GM12878 (cell line): ENCODE measurements at regions not wholly inside any gene's neighbourhood (a gene's known extent, or its start where the extent isn't known, plus 50 kb on each side); places are given as distances from the start of the nearest gene placed in this dataset.

ENCODE experiments used
- ATAC-seq: fragments of 200-7000 bp; cut with Tn5 transposase; 3 replicates; pipeline ENCODE4 v1.9.1; 2020; ENCODE audit warnings: mild to moderate bottlenecking, moderate library complexity
- BruUV-seq: library from RNA; stranded (reverse); fragments of 400-500 nt; replicated peaks from 2 replicates; lab custom pipeline; 2021; lab: Mats Ljungman, UMichigan
- CTCF ChIA-PET: fragments of 300-600 bp; sonication (Branson Sonifier 250); formaldehyde crosslinking; extraction: SDS; loops from one replicate; lab custom pipeline; 2021; ENCODE audit warnings: inconsistent platforms; lab: Yijun Ruan, JAX
- POLR2A ChIA-PET: fragments of 350-600 bp; formaldehyde crosslinking; extraction: SDS; loops from one replicate; lab custom pipeline; 2021; ENCODE audit warnings: inconsistent platforms; lab: Charles Lee
- RAD21 ChIA-PET: fragments of 300-600 bp; sonication (Branson Sonifier 250); formaldehyde crosslinking; loops from one replicate; lab custom pipeline; 2023; ENCODE audit warnings: antibody characterized with exemption; ENCODE audit not compliant: unreplicated experiment; lab: Charles Lee
- SMC1A ChIA-PET: fragments of 300-600 bp; sonication (Branson Sonifier 250); formaldehyde crosslinking; loops from one replicate; lab custom pipeline; 2023; ENCODE audit not compliant: unreplicated experiment, uncharacterized antibody; lab: Charles Lee
- DNase-seq: peaks from one replicate; pipeline ENCODE4 v3.0.0-alpha.2; 2011; ENCODE audit warnings: low read depth, low spot score
- FAIRE-seq: peaks from 3 replicates; lab custom pipeline; 2011; peaks lifted over from hg19 to GRCh38; lab: Jason Lieb, UNC
- H2AFZ ChIP-seq: 2 replicates; pipeline ENCODE4 v1.6.0; 2011; ENCODE audit warnings: low read depth, low read length, control low read depth; ENCODE audit not compliant: control insufficient read depth
- H3K27ac ChIP-seq: 2 replicates; pipeline ENCODE4 v1.5.1; 2011; ENCODE audit warnings: control low read depth; ENCODE audit not compliant: control insufficient read depth, insufficient read depth
- H3K27me3 ChIP-seq, 2 experiments: replicated peaks in 1 of 2; 2 replicates each; pipeline versions ENCODE4 v1.6.0 to v1.6.1; 2011; ENCODE audit warnings: low read length in 1 of 2; ENCODE audit not compliant: control insufficient read depth in 2 of 2, insufficient read depth in 2 of 2
- H3K36me3 ChIP-seq, 2 experiments: 2 replicates each; pipeline ENCODE4 v1.5.1; 2011; ENCODE audit warnings: low read length in 1 of 2; ENCODE audit not compliant: control insufficient read depth in 2 of 2, insufficient read depth in 2 of 2
- H3K4me1 ChIP-seq: 2 replicates; pipeline ENCODE4 v1.6.1; 2011; ENCODE audit warnings: mild to moderate bottlenecking, low read length, moderate library complexity, mixed read lengths; ENCODE audit not compliant: control insufficient read depth, insufficient read depth
- H3K4me2 ChIP-seq: 2 replicates; pipeline ENCODE4 v1.6.0; 2011; ENCODE audit warnings: control low read depth; ENCODE audit not compliant: control insufficient read depth, insufficient read depth
- H3K4me3 ChIP-seq: fragments of 200-600 bp; sonication (generic); 2 replicates; pipeline ENCODE4 v1.5.1; 2016
- H3K79me2 ChIP-seq: 2 replicates; pipeline ENCODE4 v1.6.0; 2011; ENCODE audit warnings: low read length; ENCODE audit not compliant: control insufficient read depth, insufficient read depth
- H3K9ac ChIP-seq: 2 replicates; pipeline ENCODE4 v1.8.0; 2011; ENCODE audit warnings: low read length, control low read depth, mixed read lengths; ENCODE audit not compliant: control insufficient read depth, insufficient read depth
- H3K9me3 ChIP-seq: replicated peaks from 3 replicates; pipeline ENCODE4 v1.5.1; 2011; ENCODE audit warnings: mild to moderate bottlenecking, low read length; ENCODE audit not compliant: control insufficient read depth, insufficient read depth
- H4K20me1 ChIP-seq: 2 replicates; pipeline ENCODE4 v1.6.0; 2011; ENCODE audit not compliant: control insufficient read depth, insufficient read depth
- CREB1 ChIP-seq: IDR thresholded peaks from 2 replicates; pipeline ENCODE4 v1.6.1; 2012; ENCODE audit warnings: low read depth, mild to moderate bottlenecking, inconsistent platforms
- DPF2 ChIP-seq: fragments of 450-650 bp; IDR thresholded peaks from 2 replicates; pipeline ENCODE4 v1.6.1; 2017; ENCODE audit warnings: mild to moderate bottlenecking
- HDAC6 ChIP-seq: fragments of 200-600 bp; sonication (generic); IDR thresholded peaks from one replicate; pipeline ENCODE4 v1.8.0; 2017; ENCODE audit warnings: antibody characterized with exemption; ENCODE audit not compliant: unreplicated experiment
- SMC3 ChIP-seq: IDR thresholded peaks from 2 replicates; pipeline ENCODE4 v1.6.1; 2011; ENCODE audit warnings: low read length, improper control_type of control experiment, borderline replicate concordance
- TCF7 ChIP-seq: IDR thresholded peaks from 2 replicates; pipeline ENCODE4 v1.6.1; 2014; ENCODE audit warnings: antibody characterized with exemption, borderline replicate concordance
- YBX1 ChIP-seq: fragments of 450-650 bp; IDR thresholded peaks from 2 replicates; pipeline ENCODE4 v1.6.1; 2016; ENCODE audit warnings: antibody characterized with exemption
- ZNF622 ChIP-seq: fragments of 450-650 bp; IDR thresholded peaks from 2 replicates; pipeline ENCODE4 v1.6.1; 2017; ENCODE audit warnings: mild to moderate bottlenecking, inconsistent platforms
- WGBS: methylation state at CpG from one replicate; pipeline ENCODE4 v1.1.6; 2016; ENCODE audit warnings: low lambda C conversion rate; ENCODE audit not compliant: insufficient replicate concordance, insufficient coverage; ENCODE audit errors: missing lambda C conversion rate; 5-methylcytosine and 5-hydroxymethylcytosine counted together
- in situ Hi-C: fragments of 300-500 bp; cut with MboI; formaldehyde crosslinking; loops from 9 replicates; pipeline ENCODE4 v1.14.3; 2018; ENCODE audit warnings: mixed read lengths
- intact Hi-C: fragments of 100-400 bp; cut with micrococcal nuclease; formaldehyde crosslinking; loops from one replicate; pipeline ENCODE4 v1.14.2; 2022; ENCODE audit not compliant: unreplicated experiment
- TF ChIP-seq, protein P1 (sequence below): fragments of 450-650 bp; IDR thresholded peaks from 2 replicates; pipeline ENCODE4 v1.6.1; 2017; ENCODE audit warnings: mild to moderate bottlenecking, low read depth, inconsistent platforms; ENCODE audit not compliant: poor library complexity, severe bottlenecking
- TF ChIP-seq, protein P2 (sequence below): IDR thresholded peaks from 2 replicates; pipeline ENCODE4 v1.6.1; 2011; ENCODE audit warnings: low read depth, low read length, improper control_type of control experiment, borderline replicate concordance
- TF ChIP-seq, protein P3 (sequence below): fragments of 450-650 bp; IDR thresholded peaks from 2 replicates; pipeline ENCODE4 v1.6.1; 2017; ENCODE audit warnings: mild to moderate bottlenecking
- TF ChIP-seq, protein P4 (sequence below): IDR thresholded peaks from 2 replicates; pipeline ENCODE4 v1.6.1; 2012; ENCODE audit warnings: mild to moderate bottlenecking, low read depth, low read length
- TF ChIP-seq, protein P5 (sequence below): fragments of 150-350 bp; IDR thresholded peaks from 2 replicates; pipeline ENCODE4 v1.6.1; 2016; ENCODE audit warnings: low read depth, low read length

- POLR2A ChIA-PET = interaction anchor here (0.6 kb wide), 1 partner anchor 249 kb away, joined by 3 read pairs; no protein-coding TSS in a partner anchor
- DNase-seq (no peak), ATAC-seq (no peak), FAIRE-seq (no peak)
- no peak overlapping the region for H3K4me2 ChIP-seq
- no peaks in the 10 kb centered on the region for H3K36me3 ChIP-seq
- H3K9me3 ChIP-seq = no peaks in the 10 kb centered on the region
- SMC1A ChIA-PET = interaction anchor here (0.7 to 1.6 kb wide), 4 partner anchors 12 to 78 kb away, joined by 3 to 4 read pairs (median 3); no protein-coding TSS in a partner anchor
- H3K4me3 ChIP-seq = no peak overlapping the region
- no peaks in the 10 kb centered on the region for H3K4me1 ChIP-seq
- H3K27ac ChIP-seq = no peak overlapping the region
- whole genome bisulfite sequencing = 51% methylated on average over 18 of the region's 18 CpGs
- intact Hi-C loops (no loop called here), in situ Hi-C loops (no loop called here)
- RAD21 ChIA-PET = no interaction called here
- H3K9ac ChIP-seq = no peak overlapping the region
- no peaks in the 10 kb centered on the region for H3K79me2 ChIP-seq
- no peak overlapping the region for H2AFZ ChIP-seq
- CTCF ChIA-PET = interaction anchor here (0.6 to 1.8 kb wide), 5 partner anchors 14 to 282 kb away, joined by 3 to 6 read pairs (median 4); no protein-coding TSS in a partner anchor
- no TSS peak for BruUV-seq
- H4K20me1 ChIP-seq = no peaks in the 10 kb centered on the region
- H3K27me3 ChIP-seq = no peaks in the 10 kb centered on the region
- TF ChIP-seq TCF7 (no peak), ZNF622 (no peak), HDAC6 (no peak), SMC3 (no peak), YBX1 (no peak), CREB1 (no peak), DPF2 (no peak)
- TF ChIP-seq, protein P1, sequence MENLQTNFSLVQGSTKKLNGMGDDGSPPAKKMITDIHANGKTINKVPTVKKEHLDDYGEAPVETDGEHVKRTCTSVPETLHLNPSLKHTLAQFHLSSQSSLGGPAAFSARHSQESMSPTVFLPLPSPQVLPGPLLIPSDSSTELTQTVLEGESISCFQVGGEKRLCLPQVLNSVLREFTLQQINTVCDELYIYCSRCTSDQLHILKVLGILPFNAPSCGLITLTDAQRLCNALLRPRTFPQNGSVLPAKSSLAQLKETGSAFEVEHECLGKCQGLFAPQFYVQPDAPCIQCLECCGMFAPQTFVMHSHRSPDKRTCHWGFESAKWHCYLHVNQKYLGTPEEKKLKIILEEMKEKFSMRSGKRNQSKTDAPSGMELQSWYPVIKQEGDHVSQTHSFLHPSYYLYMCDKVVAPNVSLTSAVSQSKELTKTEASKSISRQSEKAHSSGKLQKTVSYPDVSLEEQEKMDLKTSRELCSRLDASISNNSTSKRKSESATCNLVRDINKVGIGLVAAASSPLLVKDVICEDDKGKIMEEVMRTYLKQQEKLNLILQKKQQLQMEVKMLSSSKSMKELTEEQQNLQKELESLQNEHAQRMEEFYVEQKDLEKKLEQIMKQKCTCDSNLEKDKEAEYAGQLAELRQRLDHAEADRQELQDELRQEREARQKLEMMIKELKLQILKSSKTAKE = no peak
- TF ChIP-seq, protein P2, sequence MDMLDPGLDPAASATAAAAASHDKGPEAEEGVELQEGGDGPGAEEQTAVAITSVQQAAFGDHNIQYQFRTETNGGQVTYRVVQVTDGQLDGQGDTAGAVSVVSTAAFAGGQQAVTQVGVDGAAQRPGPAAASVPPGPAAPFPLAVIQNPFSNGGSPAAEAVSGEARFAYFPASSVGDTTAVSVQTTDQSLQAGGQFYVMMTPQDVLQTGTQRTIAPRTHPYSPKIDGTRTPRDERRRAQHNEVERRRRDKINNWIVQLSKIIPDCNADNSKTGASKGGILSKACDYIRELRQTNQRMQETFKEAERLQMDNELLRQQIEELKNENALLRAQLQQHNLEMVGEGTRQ = no peak
- TF ChIP-seq, protein P3, sequence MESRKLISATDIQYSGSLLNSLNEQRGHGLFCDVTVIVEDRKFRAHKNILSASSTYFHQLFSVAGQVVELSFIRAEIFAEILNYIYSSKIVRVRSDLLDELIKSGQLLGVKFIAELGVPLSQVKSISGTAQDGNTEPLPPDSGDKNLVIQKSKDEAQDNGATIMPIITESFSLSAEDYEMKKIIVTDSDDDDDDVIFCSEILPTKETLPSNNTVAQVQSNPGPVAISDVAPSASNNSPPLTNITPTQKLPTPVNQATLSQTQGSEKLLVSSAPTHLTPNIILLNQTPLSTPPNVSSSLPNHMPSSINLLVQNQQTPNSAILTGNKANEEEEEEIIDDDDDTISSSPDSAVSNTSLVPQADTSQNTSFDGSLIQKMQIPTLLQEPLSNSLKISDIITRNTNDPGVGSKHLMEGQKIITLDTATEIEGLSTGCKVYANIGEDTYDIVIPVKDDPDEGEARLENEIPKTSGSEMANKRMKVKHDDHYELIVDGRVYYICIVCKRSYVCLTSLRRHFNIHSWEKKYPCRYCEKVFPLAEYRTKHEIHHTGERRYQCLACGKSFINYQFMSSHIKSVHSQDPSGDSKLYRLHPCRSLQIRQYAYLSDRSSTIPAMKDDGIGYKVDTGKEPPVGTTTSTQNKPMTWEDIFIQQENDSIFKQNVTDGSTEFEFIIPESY = no peak
- TF ChIP-seq, protein P4, sequence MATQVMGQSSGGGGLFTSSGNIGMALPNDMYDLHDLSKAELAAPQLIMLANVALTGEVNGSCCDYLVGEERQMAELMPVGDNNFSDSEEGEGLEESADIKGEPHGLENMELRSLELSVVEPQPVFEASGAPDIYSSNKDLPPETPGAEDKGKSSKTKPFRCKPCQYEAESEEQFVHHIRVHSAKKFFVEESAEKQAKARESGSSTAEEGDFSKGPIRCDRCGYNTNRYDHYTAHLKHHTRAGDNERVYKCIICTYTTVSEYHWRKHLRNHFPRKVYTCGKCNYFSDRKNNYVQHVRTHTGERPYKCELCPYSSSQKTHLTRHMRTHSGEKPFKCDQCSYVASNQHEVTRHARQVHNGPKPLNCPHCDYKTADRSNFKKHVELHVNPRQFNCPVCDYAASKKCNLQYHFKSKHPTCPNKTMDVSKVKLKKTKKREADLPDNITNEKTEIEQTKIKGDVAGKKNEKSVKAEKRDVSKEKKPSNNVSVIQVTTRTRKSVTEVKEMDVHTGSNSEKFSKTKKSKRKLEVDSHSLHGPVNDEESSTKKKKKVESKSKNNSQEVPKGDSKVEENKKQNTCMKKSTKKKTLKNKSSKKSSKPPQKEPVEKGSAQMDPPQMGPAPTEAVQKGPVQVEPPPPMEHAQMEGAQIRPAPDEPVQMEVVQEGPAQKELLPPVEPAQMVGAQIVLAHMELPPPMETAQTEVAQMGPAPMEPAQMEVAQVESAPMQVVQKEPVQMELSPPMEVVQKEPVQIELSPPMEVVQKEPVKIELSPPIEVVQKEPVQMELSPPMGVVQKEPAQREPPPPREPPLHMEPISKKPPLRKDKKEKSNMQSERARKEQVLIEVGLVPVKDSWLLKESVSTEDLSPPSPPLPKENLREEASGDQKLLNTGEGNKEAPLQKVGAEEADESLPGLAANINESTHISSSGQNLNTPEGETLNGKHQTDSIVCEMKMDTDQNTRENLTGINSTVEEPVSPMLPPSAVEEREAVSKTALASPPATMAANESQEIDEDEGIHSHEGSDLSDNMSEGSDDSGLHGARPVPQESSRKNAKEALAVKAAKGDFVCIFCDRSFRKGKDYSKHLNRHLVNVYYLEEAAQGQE = no peak
- TF ChIP-seq, protein P5, sequence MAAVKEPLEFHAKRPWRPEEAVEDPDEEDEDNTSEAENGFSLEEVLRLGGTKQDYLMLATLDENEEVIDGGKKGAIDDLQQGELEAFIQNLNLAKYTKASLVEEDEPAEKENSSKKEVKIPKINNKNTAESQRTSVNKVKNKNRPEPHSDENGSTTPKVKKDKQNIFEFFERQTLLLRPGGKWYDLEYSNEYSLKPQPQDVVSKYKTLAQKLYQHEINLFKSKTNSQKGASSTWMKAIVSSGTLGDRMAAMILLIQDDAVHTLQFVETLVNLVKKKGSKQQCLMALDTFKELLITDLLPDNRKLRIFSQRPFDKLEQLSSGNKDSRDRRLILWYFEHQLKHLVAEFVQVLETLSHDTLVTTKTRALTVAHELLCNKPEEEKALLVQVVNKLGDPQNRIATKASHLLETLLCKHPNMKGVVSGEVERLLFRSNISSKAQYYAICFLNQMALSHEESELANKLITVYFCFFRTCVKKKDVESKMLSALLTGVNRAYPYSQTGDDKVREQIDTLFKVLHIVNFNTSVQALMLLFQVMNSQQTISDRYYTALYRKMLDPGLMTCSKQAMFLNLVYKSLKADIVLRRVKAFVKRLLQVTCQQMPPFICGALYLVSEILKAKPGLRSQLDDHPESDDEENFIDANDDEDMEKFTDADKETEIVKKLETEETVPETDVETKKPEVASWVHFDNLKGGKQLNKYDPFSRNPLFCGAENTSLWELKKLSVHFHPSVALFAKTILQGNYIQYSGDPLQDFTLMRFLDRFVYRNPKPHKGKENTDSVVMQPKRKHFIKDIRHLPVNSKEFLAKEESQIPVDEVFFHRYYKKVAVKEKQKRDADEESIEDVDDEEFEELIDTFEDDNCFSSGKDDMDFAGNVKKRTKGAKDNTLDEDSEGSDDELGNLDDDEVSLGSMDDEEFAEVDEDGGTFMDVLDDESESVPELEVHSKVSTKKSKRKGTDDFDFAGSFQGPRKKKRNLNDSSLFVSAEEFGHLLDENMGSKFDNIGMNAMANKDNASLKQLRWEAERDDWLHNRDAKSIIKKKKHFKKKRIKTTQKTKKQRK = no peak
These were observed 103.0 kb upstream of the CARD11 start for GRCh38 chr7:3146571-3147226.
